ENCODE measurements at regions not wholly inside any gene's neighbourhood (a gene's known extent, or its start where the extent isn't known, plus 50 kb on each side); places are given as distances from the start of the nearest gene placed in this dataset.

DNA sequence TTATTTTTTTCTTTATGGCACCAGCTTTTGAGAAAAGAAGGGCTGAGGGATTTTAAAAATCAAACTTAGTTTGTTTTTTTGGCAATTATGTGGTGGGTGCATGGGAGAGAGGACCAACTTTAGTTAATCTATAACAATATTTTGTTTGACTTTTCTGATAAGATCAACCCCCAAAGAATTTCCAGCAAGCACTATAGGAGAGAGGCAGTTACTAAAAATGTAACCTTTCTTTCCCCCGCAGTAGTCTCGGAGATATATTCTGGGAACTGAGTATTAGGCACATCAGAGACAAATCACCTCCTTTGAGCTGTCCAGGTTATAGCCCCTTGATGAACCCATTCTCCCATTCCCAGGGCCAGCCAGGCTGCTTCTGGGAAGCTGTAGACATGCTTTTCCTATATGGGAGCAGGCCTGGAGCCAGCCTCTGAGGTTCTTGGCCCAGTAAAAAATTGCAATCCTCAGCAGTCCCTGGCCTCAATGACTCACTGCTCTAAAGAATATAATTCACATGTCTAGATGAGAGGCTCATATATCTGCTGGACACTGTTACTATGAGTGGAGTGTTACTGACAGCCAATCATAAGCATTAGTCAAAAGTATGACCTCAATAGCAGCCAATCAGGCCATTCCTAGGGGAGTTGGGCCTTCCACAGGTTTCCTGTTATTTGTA, 138.3 kb upstream of the AGBL1 start:
- peak; percentile 67 for DNase-seq (ENCODE audit: low read depth)

GRCh38 chr15:85942632-85943031, 137.0 kb upstream of the AGBL1 start:
- DNase-seq (ENCODE audit: low read depth): no peak

GRCh38 chr15:85943151-85943550, 136.5 kb upstream of the AGBL1 start:
- DNase-seq (ENCODE audit: low read depth): no peak

DNA sequence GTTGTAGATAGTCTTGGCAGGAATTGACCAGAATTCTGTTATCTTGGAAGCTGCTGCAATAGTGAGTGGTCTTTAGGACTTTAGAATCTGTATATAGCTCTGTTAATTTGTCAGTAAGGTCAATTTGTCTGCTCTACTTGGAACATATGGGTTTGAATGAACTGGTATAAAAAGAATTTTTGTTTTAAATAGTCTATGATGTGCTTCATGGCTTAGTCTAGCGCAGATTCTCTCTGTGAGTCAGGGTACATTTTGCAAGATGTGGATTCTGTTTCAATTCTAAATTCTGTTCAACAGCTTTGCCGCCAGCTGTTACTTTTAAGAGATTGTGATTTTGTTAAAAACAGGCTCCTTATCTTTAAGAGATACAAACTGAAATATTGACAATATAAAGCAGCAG, 135.9 kb upstream of the AGBL1 start:
- DNase-seq (ENCODE audit: low read depth): peak; percentile 44

- no peak for DNase-seq (ENCODE audit: low read depth)
These were observed 132.7 kb upstream of the AGBL1 start for GRCh38 chr15:85947021-85947420.

DNA sequence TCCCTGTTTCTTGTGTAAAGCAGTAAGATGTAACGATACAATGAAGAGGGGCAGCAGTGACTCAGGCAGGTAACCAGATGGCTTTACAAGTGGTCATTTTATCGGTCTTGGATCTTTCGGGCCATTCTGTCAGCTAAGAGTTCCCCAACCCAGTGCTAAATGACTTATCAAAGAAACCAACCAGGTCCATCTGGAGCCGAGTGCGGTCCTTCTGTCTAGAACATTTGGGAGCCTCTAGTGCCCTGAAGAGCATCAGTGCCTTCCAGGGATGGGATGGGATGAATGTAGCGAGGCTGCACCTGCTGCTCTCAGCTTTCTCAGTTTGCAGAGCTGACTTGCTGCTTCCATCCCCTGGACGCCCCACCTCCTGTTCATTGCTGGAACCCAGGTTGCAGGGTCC, 131.7 kb upstream of the AGBL1 start:
- DNase-seq (ENCODE audit: low read depth): no peak

- DNase-seq (ENCODE audit: low read depth): no peak
These were observed 129.6 kb upstream of the AGBL1 start for GRCh38 chr15:85950101-85950500.

- no peak for DNase-seq (ENCODE audit: low read depth)
These were observed 125.1 kb upstream of the AGBL1 start for GRCh38 chr15:85954586-85954985.

DNA sequence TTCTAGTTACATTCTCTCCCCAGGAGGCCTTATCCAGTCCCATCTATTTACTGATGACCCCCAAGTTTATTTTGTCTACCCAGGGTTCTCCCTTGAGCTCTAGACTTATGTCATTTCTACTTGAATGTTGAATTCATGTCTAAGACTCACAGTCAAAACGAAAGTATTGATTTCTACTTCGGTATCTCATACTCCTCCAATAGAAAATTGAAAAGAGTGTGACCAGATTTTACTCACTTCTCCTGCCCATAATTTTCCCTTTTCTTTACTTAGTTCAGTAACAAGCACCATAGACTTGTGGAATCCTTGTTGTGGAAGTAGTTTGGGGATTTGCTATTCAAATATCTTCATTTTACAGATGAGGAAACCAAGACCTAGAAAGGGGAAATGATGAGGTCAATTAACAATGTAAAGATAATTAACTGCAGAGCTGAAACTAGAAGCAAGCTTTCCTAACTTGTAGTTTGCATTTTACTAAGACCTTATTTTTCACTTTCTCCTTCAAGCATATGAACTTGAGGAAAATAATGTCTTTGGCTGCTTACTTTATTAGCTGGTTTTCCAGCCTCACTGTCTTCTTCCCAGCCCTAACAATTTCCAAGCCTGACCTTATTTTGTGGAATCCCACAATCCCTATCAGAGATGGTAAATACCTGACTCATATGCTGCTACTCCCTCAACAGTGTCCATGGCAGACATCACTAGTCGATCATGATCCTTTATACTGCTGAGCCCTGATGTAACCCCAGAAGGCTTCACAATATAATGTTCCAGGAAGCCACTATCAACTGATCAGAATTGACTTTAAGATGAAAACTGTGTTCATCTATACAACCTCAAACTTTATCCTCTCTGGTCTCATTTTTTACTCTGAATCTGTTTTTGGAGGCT, 123.9 kb upstream of the AGBL1 start:
- DNase-seq (ENCODE audit: low read depth): peak; percentile 82

DNA sequence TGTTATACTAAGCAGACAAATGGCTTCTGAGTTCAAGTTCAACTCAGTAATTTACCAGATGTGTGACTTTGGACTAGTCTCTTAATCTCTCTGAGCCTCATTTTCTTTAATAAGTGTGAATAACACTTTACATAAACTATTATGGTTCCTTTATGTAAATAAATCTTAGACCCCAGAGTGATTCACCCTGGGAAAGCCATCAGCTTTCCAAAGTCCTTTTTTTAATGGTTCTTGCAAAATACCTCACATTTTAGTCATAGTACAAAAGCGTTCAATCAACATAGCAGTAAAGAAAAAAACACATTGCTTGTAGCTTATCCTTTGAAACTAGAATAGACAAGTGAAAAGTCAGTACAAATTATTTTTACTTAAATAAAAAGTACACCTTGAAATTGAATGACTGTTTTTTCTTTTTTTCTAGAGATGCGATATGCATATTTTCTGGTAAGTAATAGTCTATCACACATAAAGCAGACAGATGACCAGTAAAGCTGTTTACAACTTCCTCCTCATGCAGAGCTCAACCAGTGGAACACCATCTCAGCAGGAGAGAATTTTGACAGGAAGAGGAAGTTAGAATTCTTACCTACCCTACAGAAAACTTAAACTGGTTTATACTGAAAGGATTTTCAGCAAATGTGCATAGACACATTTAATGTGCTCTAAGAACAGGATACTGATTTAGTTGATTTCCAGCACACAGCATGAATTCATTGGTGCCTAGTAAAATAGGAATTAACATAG, 123.0 kb upstream of the AGBL1 start:
- peak; percentile 70 for DNase-seq (ENCODE audit: low read depth)

GRCh38 chr15:85959611-85960010, 120.1 kb upstream of the AGBL1 start:
- no peak for DNase-seq (ENCODE audit: low read depth)

DNA sequence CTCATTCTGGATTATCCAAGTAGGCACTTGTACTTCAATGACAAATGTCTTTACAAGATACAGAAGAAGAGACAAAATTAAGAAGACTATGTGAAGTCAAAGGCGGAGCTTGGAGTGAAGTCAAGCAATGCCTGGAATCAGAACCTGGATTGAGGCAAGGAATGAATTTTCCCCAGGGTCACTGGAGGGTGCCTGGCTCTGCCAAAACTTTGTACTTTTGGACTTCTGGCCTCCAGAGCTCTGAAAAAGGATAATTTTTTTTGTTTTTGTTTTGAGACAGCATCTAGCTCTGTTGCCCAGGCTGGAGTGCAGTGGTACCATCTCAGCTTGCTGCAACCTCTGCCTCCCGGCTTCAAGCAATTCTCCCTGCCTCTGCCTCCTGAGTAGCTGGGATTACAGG, 119.3 kb upstream of the AGBL1 start:
- DNase-seq (ENCODE audit: low read depth): no peak

GRCh38 chr15:85961821-85962220, 117.8 kb upstream of the AGBL1 start:
- no peak for DNase-seq (ENCODE audit: low read depth)

- DNase-seq (ENCODE audit: low read depth): no peak
These were observed 116.4 kb upstream of the AGBL1 start for GRCh38 chr15:85963262-85963760.

- DNase-seq (ENCODE audit: low read depth): no peak
These were observed 115.2 kb upstream of the AGBL1 start for GRCh38 chr15:85964471-85964870.

DNA sequence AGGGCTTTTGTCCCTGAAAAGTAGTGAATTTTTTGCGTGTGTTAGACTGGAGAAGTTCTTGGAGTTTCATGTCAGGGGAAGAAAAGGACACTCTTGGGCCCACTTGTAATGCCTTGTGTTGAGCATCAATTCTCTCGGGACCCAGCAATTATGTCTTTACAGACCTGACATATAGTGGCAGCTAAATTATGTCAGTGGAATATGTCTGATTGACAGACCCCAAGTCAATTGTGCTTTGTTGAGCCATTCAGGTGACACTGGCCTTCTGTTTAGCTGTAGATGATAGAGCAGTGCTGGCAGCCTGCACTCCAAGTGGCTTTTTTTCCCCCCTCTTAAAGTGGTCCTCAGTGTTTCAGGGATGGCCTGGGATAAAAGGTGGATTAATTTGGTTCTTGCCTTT, 112.1 kb upstream of the AGBL1 start:
- no peak for DNase-seq (ENCODE audit: low read depth)

DNA sequence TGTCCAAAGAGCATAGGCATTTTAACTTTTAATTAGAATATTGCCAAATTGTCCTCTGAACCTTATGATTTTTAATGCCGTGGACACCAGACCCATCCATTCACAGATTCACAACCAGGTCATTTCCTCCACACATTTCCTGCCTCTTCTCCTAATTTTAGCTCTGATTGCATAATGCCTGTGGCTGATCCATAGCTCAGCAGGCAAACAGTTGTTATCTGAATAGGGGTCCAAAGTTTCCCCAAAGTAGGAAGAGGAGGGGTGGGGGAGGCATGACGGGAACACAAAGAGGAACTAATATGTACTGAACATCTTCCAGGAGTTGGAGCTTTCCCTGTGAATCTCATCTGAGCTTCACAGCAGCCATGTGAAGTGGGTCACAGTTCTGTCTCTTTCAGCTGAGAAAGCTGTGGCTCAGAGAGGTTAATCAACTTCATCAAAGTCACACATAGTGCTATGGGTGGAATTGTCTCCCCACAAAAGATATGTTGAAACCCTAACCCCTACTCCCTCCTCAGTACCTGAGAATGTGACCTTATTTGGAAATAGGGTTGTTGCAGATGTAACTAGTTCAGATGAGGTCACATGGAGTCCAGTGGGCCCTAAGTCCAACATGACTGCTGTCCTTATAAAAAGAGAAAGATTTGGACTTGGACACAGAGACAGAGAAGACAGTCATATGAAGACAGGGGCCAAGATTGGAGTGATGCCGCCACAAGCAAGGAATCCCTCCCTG, 106.7 kb upstream of the AGBL1 start:
- no peak for DNase-seq (ENCODE audit: low read depth)

- peak; percentile 77 for DNase-seq (ENCODE audit: low read depth)
These were observed 105.9 kb upstream of the AGBL1 start for GRCh38 chr15:85973584-85974347.

DNA sequence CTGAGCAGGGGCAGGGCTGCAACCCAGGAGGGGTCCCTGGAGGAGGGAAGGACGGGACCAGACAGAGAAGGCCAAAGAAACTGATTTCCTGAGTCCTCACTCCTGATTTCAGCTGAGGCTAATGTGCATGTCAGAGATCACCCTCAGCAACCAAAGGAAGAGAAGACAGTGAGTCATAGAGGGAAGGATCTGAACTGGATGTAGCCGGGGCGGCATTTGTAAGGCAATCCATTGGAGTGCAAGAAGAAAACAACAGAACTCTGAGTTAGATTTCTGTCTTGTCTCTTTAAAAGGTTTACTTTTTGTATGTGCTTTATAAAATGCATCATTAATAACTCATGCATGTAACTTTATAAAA, 105.3 kb upstream of the AGBL1 start:
- DNase-seq (ENCODE audit: low read depth): peak; percentile 70

- no peak for DNase-seq (ENCODE audit: low read depth)
These were observed 104.9 kb upstream of the AGBL1 start for GRCh38 chr15:85974742-85975141.

DNA sequence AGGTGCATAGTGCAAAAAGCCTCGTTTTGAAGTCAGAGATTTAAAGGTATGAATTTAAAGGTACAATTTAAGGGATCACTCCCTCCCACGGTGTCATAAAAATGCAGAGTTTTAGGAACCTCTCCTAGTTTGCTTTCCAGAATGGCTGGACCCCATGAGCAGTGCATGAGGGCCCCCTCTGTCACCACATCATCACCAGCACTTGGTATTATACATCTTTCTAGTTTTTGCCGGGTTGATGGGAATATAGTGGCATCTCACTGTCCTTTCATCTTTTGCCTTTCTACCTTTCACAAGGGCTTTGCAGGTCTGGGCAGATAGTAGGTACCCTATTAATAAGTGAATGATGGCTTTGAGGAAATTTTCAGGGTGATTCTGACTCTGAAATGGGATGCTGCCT, 103.6 kb upstream of the AGBL1 start:
- DNase-seq (ENCODE audit: low read depth): no peak
